ENCODE measurements at regions not wholly inside any gene's neighbourhood (a gene's known extent, or its start where the extent isn't known, plus 50 kb on each side); places are given as distances from the start of the nearest gene placed in this dataset.

- no peak for DNase-seq
Observed at GRCh38 chr9:95653246-95653645, 136.5 kb upstream of the PTCH1 start.

- no peak for DNase-seq
Observed at GRCh38 chr9:95650720-95651119, 133.9 kb upstream of the PTCH1 start.

GRCh38 chr9:95649801-95650213 lies 133.0 kb upstream of the PTCH1 start:
- no peak for DNase-seq

GRCh38 chr9:95648225-95648624 lies 131.5 kb upstream of the PTCH1 start:
- DNase-seq = no peak

GRCh38 chr9:95645992-95646391 lies 129.2 kb upstream of the PTCH1 start:
- no peak for DNase-seq

- no peak for DNase-seq
Observed at GRCh38 chr9:95645579-95645978, 128.8 kb upstream of the PTCH1 start.

- no peak for DNase-seq
Observed at GRCh38 chr9:95644377-95644776, 127.6 kb upstream of the PTCH1 start.

GRCh38 chr9:95643619-95644018 lies 126.8 kb upstream of the PTCH1 start:
- no peak for DNase-seq

GRCh38 chr9:95642189-95642588 lies 125.4 kb upstream of the PTCH1 start:
- DNase-seq = no peak

- DNase-seq = peak; percentile 15
Observed at GRCh38 chr9:95641586-95641985, 124.8 kb upstream of the PTCH1 start.

GRCh38 chr9:95640336-95640735 lies 123.6 kb upstream of the PTCH1 start:
- DNase-seq = no peak

- DNase-seq = no peak
Observed at GRCh38 chr9:95635986-95636671, 119.4 kb upstream of the PTCH1 start.

- no peak for DNase-seq
Observed at GRCh38 chr9:95634536-95634935, 117.8 kb upstream of the PTCH1 start.

GRCh38 chr9:95634114-95634513 lies 117.3 kb upstream of the PTCH1 start:
- no peak for DNase-seq

GRCh38 chr9:95629585-95629984 lies 112.8 kb upstream of the PTCH1 start:
- no peak for DNase-seq

GRCh38 chr9:95627802-95628201 lies 111.0 kb upstream of the PTCH1 start:
- DNase-seq = no peak

- no peak for DNase-seq
Observed at GRCh38 chr9:95626885-95627558, 110.3 kb upstream of the PTCH1 start.

GRCh38 chr9:95626341-95626740 lies 109.6 kb upstream of the PTCH1 start:
- no peak for DNase-seq

- no peak for DNase-seq
Observed at GRCh38 chr9:95623640-95624039, 106.9 kb upstream of the PTCH1 start.

GRCh38 chr9:95620722-95621121 lies 104.0 kb upstream of the PTCH1 start:
- DNase-seq = no peak

GRCh38 chr9:95620314-95620713 lies 103.5 kb upstream of the PTCH1 start:
- DNase-seq = no peak

GRCh38 chr9:95615246-95615645 lies 98.5 kb upstream of the PTCH1 start:
- no peak for DNase-seq

- DNase-seq = no peak
Observed at GRCh38 chr9:95613670-95614069, 96.9 kb upstream of the PTCH1 start.

- DNase-seq = no peak
Observed at GRCh38 chr9:95611354-95611753, 94.6 kb upstream of the PTCH1 start.

Measured in NCI-H1436 (cell line).